HFFc6 (cell line): ENCODE measurements at regions not wholly inside any gene's neighbourhood (a gene's known extent, or its start where the extent isn't known, plus 50 kb on each side); places are given as distances from the start of the nearest gene placed in this dataset.
A peak's percentile ranks its signal among the peaks of the same experiment; 100 is the strongest.

Source experiments
- DNase-seq: peaks from one replicate; pipeline ENCODE4 v3.0.0-alpha.2; 2018
- H3K27ac Mint-ChIP-seq: 2 replicates; pipeline ENCODE4 v1.8.0; 2020; ENCODE audit warnings: mild to moderate bottlenecking, mixed read lengths
- H3K27me3 Mint-ChIP-seq: 2 replicates; pipeline ENCODE4 v1.8.0; 2021; ENCODE audit warnings: mild to moderate bottlenecking, moderate library complexity, mixed read lengths; ENCODE audit not compliant: insufficient read depth
- H3K36me3 Mint-ChIP-seq: 2 replicates; pipeline ENCODE4 v1.8.0; 2021; ENCODE audit warnings: low read depth, mixed read lengths
- H3K4me1 Mint-ChIP-seq: 2 replicates; pipeline ENCODE4 v1.8.0; 2020; ENCODE audit warnings: low read depth, mixed read lengths
- H3K4me3 Mint-ChIP-seq: 2 replicates; pipeline ENCODE4 v1.8.0; 2020; ENCODE audit warnings: mild to moderate bottlenecking, moderate library complexity, mixed read lengths
- H3K9me3 Mint-ChIP-seq: 2 replicates; pipeline ENCODE4 v1.8.0; 2020; ENCODE audit warnings: mild to moderate bottlenecking, mixed read lengths
- CTCF ChIP-seq: fragments of 200-600 bp; sonication (generic); IDR thresholded peaks from 2 replicates; pipeline ENCODE4 v1.5.0; 2021; ENCODE audit warnings: antibody characterized with exemption, mild to moderate bottlenecking

GRCh38 chr4:157674699-157675098, 454.2 kb downstream of the GRIA2 start:
- no peak overlapping the region for H3K4me3 Mint-ChIP-seq
- H3K36me3 Mint-ChIP-seq, result peaks cover 5% of the 10 kb centered on the region; the same call in 1 of the 2 replicates
- H3K9me3 Mint-ChIP-seq, result peaks cover 40% of the 10 kb centered on the region
- no peak overlapping the region for H3K27ac Mint-ChIP-seq
- no peaks in the 10 kb centered on the region for H3K27me3 Mint-ChIP-seq
- no peak for DNase-seq
- H3K4me1 Mint-ChIP-seq, result no peaks in the 10 kb centered on the region
- no peak for TF ChIP-seq CTCF

GRCh38 chr4:157667836-157668235, 447.3 kb downstream of the GRIA2 start:
- Mint-ChIP-seq H3K27ac (no peak overlapping the region), H3K4me1 (0 out of 2 replicates have a peak, but pooled peaks cover 7% of the 10 kb centered on the region), H3K36me3 (no peaks in the 10 kb centered on the region), H3K9me3 (peaks cover 25% of the 10 kb centered on the region), H3K4me3 (no peak overlapping the region), H3K27me3 (no peaks in the 10 kb centered on the region)
- TF ChIP-seq CTCF, result no peak
- no peak for DNase-seq

- peak; percentile 20 for DNase-seq
- TF ChIP-seq CTCF, result no peak
- Mint-ChIP-seq H3K36me3 (no peaks in the 10 kb centered on the region), H3K4me1 (0 out of 2 replicates have a peak, but pooled peaks cover 7% of the 10 kb centered on the region), H3K27ac (no peak overlapping the region), H3K4me3 (no peak overlapping the region), H3K27me3 (no peaks in the 10 kb centered on the region), H3K9me3 (peaks cover 16% of the 10 kb centered on the region)
These were observed 444.2 kb downstream of the GRIA2 start for GRCh38 chr4:157664726-157665125.

GRCh38 chr4:157655096-157655809, 434.7 kb downstream of the GRIA2 start:
- TF ChIP-seq CTCF, result no peak
- peaks cover 14% of the 10 kb centered on the region for H3K9me3 Mint-ChIP-seq
- no peaks in the 10 kb centered on the region for H3K27me3 Mint-ChIP-seq
- no peaks in the 10 kb centered on the region for H3K4me1 Mint-ChIP-seq
- H3K4me3 Mint-ChIP-seq, result no peak overlapping the region
- H3K36me3 Mint-ChIP-seq, result no peaks in the 10 kb centered on the region
- H3K27ac Mint-ChIP-seq, result no peak overlapping the region
- no peak for DNase-seq

- no peak for TF ChIP-seq CTCF
- DNase-seq, result no peak
- Mint-ChIP-seq H3K27ac (no peak overlapping the region), H3K27me3 (no peaks in the 10 kb centered on the region), H3K36me3 (no peaks in the 10 kb centered on the region), H3K9me3 (peaks cover 9% of the 10 kb centered on the region), H3K4me3 (no peak overlapping the region), H3K4me1 (no peaks in the 10 kb centered on the region)
These were observed 422.7 kb downstream of the GRIA2 start for GRCh38 chr4:157643257-157643656.
